ENCODE measurements at regions not wholly inside any gene's neighbourhood (a gene's known extent, or its start where the extent isn't known, plus 50 kb on each side); places are given as distances from the start of the nearest gene placed in this dataset.

GRCh38 chr11:111105566-111105965, 140.0 kb upstream of the POU2AF2 start:
- Histone ChIP-seq H3K4me2 (no peak overlapping the region), H3K4me1 (peaks cover 0 to 9% (median 0%) of the 10 kb centered on the region in 10 experiments; a peak in 1 of 20 replicates), H3K4me3 (no peak overlapping the region), H3K36me3 (no peaks in the 10 kb centered on the region), H3K9me3 (replicated peaks in 1 of 11) (no peaks in the 10 kb centered on the region), H3K27ac (no peak overlapping the region), H3K27me3 (no peaks in the 10 kb centered on the region), H3K9ac (no peak overlapping the region), H4K20me1 (no peaks in the 10 kb centered on the region)
- no peak for TF ChIP-seq Cebpa-rat (IDR thresholded peaks at IDR 0.05)

- H4K20me1 ChIP-seq = no peaks in the 10 kb centered on the region
- no peaks in the 10 kb centered on the region for H3K9me3 ChIP-seq (replicated peaks in 1 of 11)
- H3K4me1 ChIP-seq = peaks cover 0 to 9% (median 0%) of the 10 kb centered on the region in 10 experiments; a peak in 1 of 20 replicates
- no peak overlapping the region for H3K4me2 ChIP-seq
- H3K36me3 ChIP-seq = no peaks in the 10 kb centered on the region
- H3K9ac ChIP-seq = no peak overlapping the region
- no peak for TF ChIP-seq Cebpa-rat (IDR thresholded peaks at IDR 0.05)
- H3K27ac ChIP-seq = no peak overlapping the region
- H3K4me3 ChIP-seq = no peak overlapping the region
- no peaks in the 10 kb centered on the region for H3K27me3 ChIP-seq
These were observed 141.3 kb upstream of the POU2AF2 start for GRCh38 chr11:111104185-111104584.

GRCh38 chr11:111101881-111102280, 143.6 kb upstream of the POU2AF2 start:
- Histone ChIP-seq H3K27ac (no peak overlapping the region), H3K4me1 (no peaks in the 10 kb centered on the region), H3K9me3 (replicated peaks in 1 of 11) (no peaks in the 10 kb centered on the region), H4K20me1 (no peaks in the 10 kb centered on the region), H3K4me3 (no peak overlapping the region), H3K27me3 (no peaks in the 10 kb centered on the region), H3K9ac (no peak overlapping the region), H3K4me2 (no peak overlapping the region), H3K36me3 (no peaks in the 10 kb centered on the region)
- TF ChIP-seq Cebpa-rat (IDR thresholded peaks at IDR 0.05) = no peak

GRCh38 chr11:111099028-111099713, 146.4 kb upstream of the POU2AF2 start:
- no peaks in the 10 kb centered on the region for H3K27me3 ChIP-seq
- H3K4me2 ChIP-seq = no peak overlapping the region
- TF ChIP-seq Cebpa-rat (IDR thresholded peaks at IDR 0.05) = no peak
- no peaks in the 10 kb centered on the region for H3K36me3 ChIP-seq
- peaks cover 0 to 5% (median 0%) of the 10 kb centered on the region in 11 experiments; a peak in 1 of 22 replicates for H3K9me3 ChIP-seq (replicated peaks in 1 of 11)
- no peak overlapping the region for H3K27ac ChIP-seq
- H4K20me1 ChIP-seq = no peaks in the 10 kb centered on the region
- H3K4me3 ChIP-seq = no peak overlapping the region
- H3K4me1 ChIP-seq = no peaks in the 10 kb centered on the region
- H3K9ac ChIP-seq = no peak overlapping the region

DNA sequence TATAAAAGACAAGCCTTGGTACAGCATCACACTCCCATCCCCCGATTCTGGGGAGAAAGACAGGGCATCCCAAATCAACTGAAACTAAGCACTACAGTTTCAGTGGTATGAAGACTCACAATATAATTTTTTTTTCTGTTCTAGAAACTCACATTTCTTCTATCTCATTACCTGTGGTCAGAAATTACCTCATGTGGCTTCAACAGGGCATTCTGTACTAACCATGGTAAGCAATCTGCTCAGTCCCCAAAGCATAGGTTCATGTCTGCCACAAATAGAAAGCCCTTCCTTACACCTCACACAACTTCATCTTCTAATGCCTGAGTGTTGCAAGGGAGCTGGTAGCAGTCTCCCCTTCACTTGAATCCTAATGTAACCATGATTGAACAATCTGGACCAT, 147.4 kb upstream of the POU2AF2 start:
- no peak overlapping the region for H3K9ac ChIP-seq
- no peaks in the 10 kb centered on the region for H3K4me1 ChIP-seq
- no peak overlapping the region for H3K27ac ChIP-seq
- H3K4me3 ChIP-seq = no peak overlapping the region
- H3K9me3 ChIP-seq (replicated peaks in 1 of 11) = peaks cover 0 to 5% (median 0%) of the 10 kb centered on the region in 11 experiments; a peak in 1 of 22 replicates
- no peak for TF ChIP-seq Cebpa-rat (IDR thresholded peaks at IDR 0.05)
- no peaks in the 10 kb centered on the region for H4K20me1 ChIP-seq
- H3K36me3 ChIP-seq = no peaks in the 10 kb centered on the region
- H3K27me3 ChIP-seq = no peaks in the 10 kb centered on the region
- no peak overlapping the region for H3K4me2 ChIP-seq

GRCh38 chr11:111097191-111097590, 148.3 kb upstream of the POU2AF2 start:
- Histone ChIP-seq H3K9me3 (replicated peaks in 1 of 11) (peaks cover 0 to 5% (median 0%) of the 10 kb centered on the region in 11 experiments; a peak in 1 of 22 replicates), H3K27ac (no peak overlapping the region), H3K9ac (no peak overlapping the region), H3K36me3 (no peaks in the 10 kb centered on the region), H3K4me1 (no peaks in the 10 kb centered on the region), H3K4me2 (no peak overlapping the region), H4K20me1 (no peaks in the 10 kb centered on the region), H3K27me3 (no peaks in the 10 kb centered on the region), H3K4me3 (no peak overlapping the region)
- no peak for TF ChIP-seq Cebpa-rat (IDR thresholded peaks at IDR 0.05)

DNA sequence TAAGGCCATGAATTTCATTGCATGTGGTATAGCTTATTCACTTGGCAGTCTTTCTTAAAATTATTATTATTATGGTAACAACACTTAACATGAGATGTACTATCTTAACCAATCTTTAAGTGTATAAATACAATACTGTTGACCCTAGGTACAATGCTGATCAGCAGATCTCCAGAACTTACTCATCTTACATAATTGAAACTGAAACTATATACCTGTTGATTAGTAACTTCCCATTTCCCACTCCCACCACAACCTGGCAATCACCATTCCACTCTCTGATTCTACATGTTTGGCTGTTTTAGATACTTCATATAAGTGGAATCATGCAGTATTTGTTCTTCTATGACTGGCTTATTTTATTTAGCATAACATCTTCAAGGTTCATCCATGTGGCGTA, 150.2 kb upstream of the POU2AF2 start:
- no peak for TF ChIP-seq Cebpa-rat (IDR thresholded peaks at IDR 0.05)
- H3K4me3 ChIP-seq = no peak overlapping the region
- no peaks in the 10 kb centered on the region for H4K20me1 ChIP-seq
- no peak overlapping the region for H3K9ac ChIP-seq
- peaks cover 0 to 5% (median 0%) of the 10 kb centered on the region in 11 experiments; a peak in 1 of 22 replicates for H3K9me3 ChIP-seq (replicated peaks in 1 of 11)
- no peak overlapping the region for H3K27ac ChIP-seq
- H3K4me1 ChIP-seq = no peaks in the 10 kb centered on the region
- no peaks in the 10 kb centered on the region for H3K27me3 ChIP-seq
- no peaks in the 10 kb centered on the region for H3K36me3 ChIP-seq
- H3K4me2 ChIP-seq = no peak overlapping the region

DNA sequence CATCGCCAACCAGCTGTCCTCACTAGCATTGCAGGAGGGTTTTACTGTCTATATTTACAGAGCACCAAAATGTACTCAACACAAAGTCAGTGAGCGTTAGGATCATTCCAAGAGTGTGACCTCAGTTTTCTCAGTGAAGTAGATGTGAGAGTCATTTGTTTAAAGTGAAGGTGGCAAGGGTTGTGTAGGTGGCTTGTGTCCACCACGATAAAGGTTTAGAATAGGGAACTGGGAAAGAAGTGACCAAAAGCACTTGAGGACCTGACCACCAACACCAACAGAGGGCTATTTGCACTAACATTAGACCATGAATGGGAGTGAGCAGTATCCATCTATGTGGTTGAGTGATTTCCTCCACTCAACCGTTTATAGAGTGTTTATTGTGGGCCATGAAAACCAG, 152.5 kb upstream of the POU2AF2 start:
- no peaks in the 10 kb centered on the region for H3K4me1 ChIP-seq
- no peak overlapping the region for H3K4me3 ChIP-seq
- H4K20me1 ChIP-seq = no peaks in the 10 kb centered on the region
- TF ChIP-seq Cebpa-rat (IDR thresholded peaks at IDR 0.05) = no peak
- H3K9me3 ChIP-seq (replicated peaks in 1 of 11) = peaks cover 0 to 5% (median 0%) of the 10 kb centered on the region in 11 experiments; a peak in 1 of 22 replicates
- no peak overlapping the region for H3K4me2 ChIP-seq
- H3K27ac ChIP-seq = no peak overlapping the region
- no peaks in the 10 kb centered on the region for H3K36me3 ChIP-seq
- H3K27me3 ChIP-seq = no peaks in the 10 kb centered on the region
- no peak overlapping the region for H3K9ac ChIP-seq

- no peak overlapping the region for H3K27ac ChIP-seq
These were observed 154.1 kb upstream of the POU2AF2 start for GRCh38 chr11:111091321-111091938.

DNA sequence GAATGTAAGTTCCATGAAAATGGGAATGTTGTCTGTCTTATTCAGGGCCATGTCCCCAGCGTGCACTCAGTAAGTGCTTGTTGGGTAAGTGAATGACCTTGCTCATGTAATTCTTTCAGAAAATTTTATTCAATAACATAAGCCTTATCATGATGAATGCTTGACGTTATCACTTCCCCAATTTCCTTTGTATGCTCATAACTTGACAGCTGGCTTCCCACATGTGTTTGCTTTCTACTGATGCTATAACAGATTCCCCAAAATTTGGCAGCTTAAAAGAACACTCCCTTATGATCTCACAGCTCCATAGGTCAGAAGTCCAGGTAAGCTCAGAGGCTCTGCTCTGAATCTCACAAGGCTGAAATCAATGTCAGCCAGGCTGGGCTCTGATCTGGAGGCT, 155.8 kb upstream of the POU2AF2 start:
- H3K27ac ChIP-seq = no peak overlapping the region
- H3K9ac ChIP-seq = no peak overlapping the region
- no peak for TF ChIP-seq Cebpa-rat (IDR thresholded peaks at IDR 0.05)
- H3K27me3 ChIP-seq = no peaks in the 10 kb centered on the region
- H3K9me3 ChIP-seq (replicated peaks in 1 of 11) = 0 out of 22 replicates have a peak, but pooled peaks cover 0 to 2% (median 0%) of the 10 kb centered on the region in 11 experiments
- H4K20me1 ChIP-seq = no peaks in the 10 kb centered on the region
- H3K36me3 ChIP-seq = no peaks in the 10 kb centered on the region
- H3K4me3 ChIP-seq = no peak overlapping the region
- H3K4me1 ChIP-seq = no peaks in the 10 kb centered on the region
- no peak overlapping the region for H3K4me2 ChIP-seq

More at GRCh38 chr11:111091321-111091938, 154.1 kb upstream of the POU2AF2 start:
- Histone ChIP-seq H3K4me1 (no peaks in the 10 kb centered on the region), H3K36me3 (no peaks in the 10 kb centered on the region), H4K20me1 (no peaks in the 10 kb centered on the region), H3K27me3 (no peaks in the 10 kb centered on the region), H3K4me3 (no peak overlapping the region), H3K4me2 (no peak overlapping the region), H3K9me3 (replicated peaks in 1 of 11) (peaks cover 0 to 5% (median 0%) of the 10 kb centered on the region in 11 experiments; a peak in 1 of 22 replicates), H3K9ac (no peak overlapping the region)
- no peak for TF ChIP-seq Cebpa-rat (IDR thresholded peaks at IDR 0.05)

All from BLaER1 treated with 17β-estradiol and CSF1 and Interleukin-3, amounts not matched to agents 10 nM and 100 nM (cell line).